T47D (cell line): ENCODE measurements at regions not wholly inside any gene's neighbourhood (a gene's known extent, or its start where the extent isn't known, plus 50 kb on each side); places are given as distances from the start of the nearest gene placed in this dataset.

Experiments
- DNase-seq, 2 experiments: peaks; one replicate each; pipeline versions ENCODE4 v3.0.0 to v3.0.0-alpha.2; 2011 to 2012; ENCODE audit warnings: low read depth in 1 of 2, low spot score in 1 of 2
- JUND ChIP-seq: IDR thresholded peaks from 2 replicates; pipeline ENCODE4 v1.6.1; 2012; ENCODE audit warnings: low read depth
- in situ Hi-C: cut with HindIII; loops from 2 replicates; pipeline ENCODE4 v1.10.0; 2016; ENCODE audit warnings: low sequenced_read_pairs, low pct_unique_long_range_greater_than_20kb

DNA sequence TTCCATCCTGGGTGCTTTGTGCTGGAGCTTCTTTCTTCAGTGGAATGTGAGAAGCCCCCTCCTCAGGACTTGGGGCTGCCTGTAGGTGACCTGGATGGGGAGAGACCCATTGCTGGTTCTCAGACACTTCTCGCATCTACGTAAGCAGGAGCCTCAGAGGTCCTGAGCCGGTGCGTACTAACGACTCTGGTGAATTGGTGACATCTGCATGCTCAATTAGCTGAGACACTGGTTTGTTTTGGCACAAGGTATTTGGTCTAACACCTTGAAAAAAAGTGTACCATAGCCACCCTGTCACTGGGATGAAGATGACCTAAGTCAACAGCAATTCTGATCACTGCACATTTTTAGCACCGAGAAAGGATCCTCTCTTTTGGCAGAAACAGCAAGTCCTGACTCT, 57.7 kb downstream of the LRRC30 start:
- TF ChIP-seq JUND, result no peak
- in situ Hi-C loops, result no loop called here
- DNase-seq, result no peak

DNA sequence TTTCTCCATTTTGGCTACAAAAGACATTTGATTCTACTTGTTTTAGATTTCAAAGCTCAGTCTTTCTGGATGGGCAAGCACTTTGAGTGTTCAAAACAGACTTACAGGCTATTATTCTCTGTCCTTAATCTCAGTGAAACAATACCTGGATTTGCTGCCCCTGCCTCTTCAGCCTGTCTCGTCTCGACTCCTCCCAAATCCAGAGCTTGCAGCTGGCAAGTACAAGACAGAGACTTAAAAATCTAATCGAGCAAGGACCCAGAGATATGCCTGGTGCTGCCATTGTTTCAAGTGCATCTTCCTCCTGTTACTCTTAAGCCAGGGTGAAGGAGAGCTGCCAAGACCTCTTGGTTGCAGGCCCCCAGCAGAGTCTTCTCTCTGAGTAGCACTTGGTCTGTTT, 59.2 kb downstream of the LRRC30 start:
- in situ Hi-C loops, result no loop called here
- DNase-seq, result no peak
- no peak for TF ChIP-seq JUND

DNA sequence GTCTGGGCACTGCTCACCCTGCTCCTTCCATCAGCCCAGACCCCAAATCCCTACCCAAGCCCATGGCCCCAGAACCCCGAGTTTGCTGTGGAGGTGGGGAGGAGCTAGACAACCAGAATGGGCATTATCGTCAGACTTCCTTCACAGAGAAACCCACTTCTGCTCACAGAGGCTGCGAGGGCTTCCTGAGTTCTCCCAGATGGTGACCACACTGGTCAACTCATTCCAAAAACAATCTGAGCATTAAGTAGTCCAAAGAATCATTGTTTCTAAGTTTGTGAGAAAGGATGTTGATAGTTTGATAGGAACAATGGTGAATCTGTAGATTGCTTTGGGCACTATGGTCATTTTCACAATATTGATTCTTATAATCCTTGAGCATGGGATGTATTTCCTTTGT, 60.2 kb downstream of the LRRC30 start:
- in situ Hi-C loops, result no loop called here
- no peak for TF ChIP-seq JUND
- DNase-seq, result no peak

GRCh38 chr18:7298149-7298548, 67.3 kb downstream of the LRRC30 start:
- no peak for DNase-seq
- in situ Hi-C loops, result no loop called here
- no peak for TF ChIP-seq JUND

GRCh38 chr18:7301094-7301493, 70.2 kb downstream of the LRRC30 start:
- no peak for DNase-seq
- in situ Hi-C loops, result no loop called here
- TF ChIP-seq JUND, result no peak

- TF ChIP-seq JUND, result no peak
- DNase-seq, result peak in 1 of 2 experiments; percentile 16
- in situ Hi-C loops, result no loop called here
These were observed 72.6 kb downstream of the LRRC30 start for GRCh38 chr18:7303316-7304060.

- no peak for DNase-seq
- TF ChIP-seq JUND, result no peak
- in situ Hi-C loops, result no loop called here
These were observed 73.1 kb downstream of the LRRC30 start for GRCh38 chr18:7304061-7304370.

DNA sequence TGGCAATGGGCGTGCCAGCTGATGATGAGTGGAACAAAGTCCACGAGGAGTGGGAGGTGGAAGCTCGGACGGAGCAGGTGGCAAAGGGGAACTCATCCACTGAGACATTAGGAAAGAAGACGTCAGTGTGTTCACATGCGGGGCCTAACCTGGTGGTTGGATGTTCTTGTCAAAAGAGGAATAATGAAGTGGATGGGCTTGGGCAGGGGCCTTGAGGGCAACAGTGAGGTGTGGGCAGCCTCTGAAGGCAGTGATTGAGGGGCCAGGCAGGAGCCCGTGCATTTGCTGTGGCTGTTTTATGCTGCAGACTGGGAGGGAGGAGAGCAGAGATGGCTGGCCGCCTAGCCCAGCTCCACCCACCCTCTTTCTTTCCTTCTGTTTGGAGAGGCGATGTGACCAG, 74.5 kb downstream of the LRRC30 start:
- no peak for DNase-seq
- no peak for TF ChIP-seq JUND
- in situ Hi-C loops, result no loop called here

- TF ChIP-seq JUND, result no peak
- in situ Hi-C loops, result no loop called here
- no peak for DNase-seq
These were observed 76.1 kb downstream of the LRRC30 start for GRCh38 chr18:7307030-7307429.

DNA sequence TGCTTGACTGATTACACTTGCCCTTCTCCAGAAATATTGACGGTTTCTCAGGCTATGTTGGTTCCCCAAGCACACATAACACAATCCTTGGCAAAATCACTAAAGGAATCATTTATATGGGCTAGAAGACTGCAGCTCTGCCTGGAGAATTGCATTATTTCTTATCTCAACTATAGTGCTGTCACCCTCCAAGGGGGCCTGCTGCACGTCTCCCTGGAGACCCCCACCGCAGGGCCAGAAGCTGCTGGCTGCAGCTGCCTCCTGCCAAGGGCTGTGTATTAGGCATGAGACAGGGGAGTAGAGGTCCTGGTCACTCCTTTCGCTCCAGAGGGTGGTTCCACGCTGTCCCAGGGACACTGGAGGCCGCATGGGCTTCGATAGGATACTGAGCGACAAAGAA, 76.6 kb downstream of the LRRC30 start:
- TF ChIP-seq JUND, result no peak
- DNase-seq, result no peak
- in situ Hi-C loops, result no loop called here

DNA sequence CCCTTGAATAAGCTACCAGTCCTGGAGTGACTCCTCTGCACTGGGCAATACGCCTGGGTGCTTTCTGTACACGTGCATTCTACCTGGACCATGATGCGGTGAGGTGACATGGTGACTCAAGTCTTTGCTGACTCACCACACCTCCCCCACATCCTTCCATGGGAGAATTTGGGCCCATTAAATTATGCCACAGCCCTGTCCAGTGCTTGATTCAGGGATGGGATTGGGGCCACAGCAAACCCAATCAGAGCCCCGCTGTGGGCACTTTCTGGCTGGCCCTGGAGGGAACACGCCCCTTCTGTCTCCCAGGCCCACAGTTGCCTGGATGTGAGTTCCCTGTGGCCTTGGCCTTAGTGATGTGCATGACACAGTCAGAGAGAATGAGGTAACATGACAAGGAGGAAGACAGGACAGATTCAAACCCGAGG, 86.9 kb downstream of the LRRC30 start:
- TF ChIP-seq JUND, result no peak
- in situ Hi-C loops, result no loop called here
- no peak for DNase-seq

- TF ChIP-seq JUND, result no peak
- no peak for DNase-seq
- in situ Hi-C loops, result no loop called here
These were observed 88.3 kb downstream of the LRRC30 start for GRCh38 chr18:7319161-7319560.

GRCh38 chr18:7321831-7322230, 90.9 kb downstream of the LRRC30 start:
- in situ Hi-C loops, result no loop called here
- no peak for TF ChIP-seq JUND

DNA sequence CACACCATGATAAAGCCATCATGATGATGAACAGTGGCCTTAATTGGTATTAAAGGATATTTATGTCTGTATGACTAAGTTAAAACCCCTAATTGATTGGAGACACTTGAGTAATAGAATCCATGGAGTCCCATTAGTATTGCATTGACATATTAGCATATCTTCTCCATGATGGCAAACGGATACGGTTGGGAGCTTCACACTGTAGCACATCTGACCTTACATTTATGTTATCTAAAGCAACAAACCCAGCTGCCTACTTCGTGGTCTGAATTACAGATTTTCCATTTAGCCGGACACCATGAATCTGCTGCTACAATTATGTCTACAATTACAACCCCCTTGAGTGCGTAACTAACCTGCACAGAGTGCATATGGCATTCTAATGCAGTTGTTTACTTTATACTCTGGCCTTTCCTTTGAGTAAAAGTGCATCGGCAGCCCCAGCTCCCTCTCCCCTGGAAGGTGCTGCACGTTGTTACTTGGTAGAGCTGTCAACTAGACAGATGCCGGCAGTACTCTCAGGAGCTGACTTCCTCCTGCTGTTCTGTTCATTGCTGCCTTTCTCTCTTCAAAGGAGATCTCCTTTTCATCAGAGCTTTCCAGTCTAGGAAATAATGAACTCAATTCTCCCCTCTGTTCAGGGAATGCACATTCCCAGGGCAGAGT, 92.1 kb downstream of the LRRC30 start:
- DNase-seq, result no peak
- no peak for TF ChIP-seq JUND
- in situ Hi-C loops, result no loop called here

More at GRCh38 chr18:7321831-7322230, 90.9 kb downstream of the LRRC30 start:
- DNase-seq, result no peak
